Right lobe of liver (tissue), 6 donors: ENCODE measurements at regions not wholly inside any gene's neighbourhood (a gene's known extent, or its start where the extent isn't known, plus 50 kb on each side); places are given as distances from the start of the nearest gene placed in this dataset.

Experiments
- ATAC-seq, 4 donors: fragments of 200-7000 bp; cut with Tn5 transposase; one replicate each; pipeline ENCODE4 v1.9.1; 2020; ENCODE audit warnings: mild to moderate bottlenecking in 4 of 4, moderate library complexity in 4 of 4
- DNase-seq, 3 donors: peaks; one replicate each; pipeline ENCODE4 v3.0.0-alpha.2; 2020
- H3K27ac ChIP-seq, 3 donors: fragments of 200-600 bp; one replicate each; pipeline ENCODE4 v1.8.0; 2022
- H3K27me3 ChIP-seq, 2 donors: fragments of 200-600 bp; one replicate each; pipeline ENCODE4 v1.8.0; 2022
- H3K36me3 ChIP-seq, 4 donors: fragments of 200-600 bp; sonication (generic) in 1 of 4; one replicate each; pipeline versions ENCODE4 v1.5.1 to v1.8.0; 2017 to 2022; ENCODE audit warnings: control low read depth in 1 of 4
- H3K4me1 ChIP-seq, 4 donors: fragments of 200-600 bp; sonication (generic) in 1 of 4; one replicate each; pipeline versions ENCODE4 v1.5.1 to v1.8.0; 2017 to 2022; ENCODE audit warnings: control low read depth in 1 of 4
- H3K4me3 ChIP-seq, 3 donors: fragments of 200-600 bp; one replicate each; pipeline ENCODE4 v1.8.0; 2022
- H3K9me3 ChIP-seq, 4 donors: fragments of 200-600 bp; sonication (generic) in 1 of 4; one replicate each; pipeline versions ENCODE4 v1.5.1 to v1.8.0; 2017 to 2022; ENCODE audit warnings: control low read depth in 1 of 4
- POLR2A ChIP-seq: fragments of 450-650 bp; IDR thresholded peaks from one replicate; pipeline ENCODE4 v1.6.1; 2017; ENCODE audit warnings: antibody characterized with exemption, mild to moderate bottlenecking
- WGBS: methylation state at CpG from one replicate; pipeline ENCODE4 v1.1.6; 2018; ENCODE audit warnings: low coverage, low lambda C conversion rate; ENCODE audit not compliant: insufficient coverage; ENCODE audit errors: missing lambda C conversion rate; 5-methylcytosine and 5-hydroxymethylcytosine counted together
- intact Hi-C, 2 donors: fragments of 100-400 bp; cut with DNase I; formaldehyde crosslinking; loops; one replicate each; pipeline versions ENCODE4 v1.11.2 to v1.14.1; 2022
- TF ChIP-seq, protein P1 (sequence below), 4 donors: fragments of 200-600 bp in 3 of 4; fragments of 450-650 bp in 1 of 4; IDR thresholded peaks; one replicate each; pipeline versions ENCODE4 v1.5.1 to v1.8.0; 2016 to 2022; ENCODE audit warnings: antibody characterized with exemption in 4 of 4, mild to moderate bottlenecking in 2 of 4
- donor health status: DM: no; HTN: yes; CAD: no.
- donor health status: DM: no; HTN: no; CAD: no.
- donor health status: DM: no; HTN: no; CAD: no.
- donor health status: DM: no; HTN: yes; CAD: no.
- donor health status: DM: no; HTN: yes; CAD: no.

DNA sequence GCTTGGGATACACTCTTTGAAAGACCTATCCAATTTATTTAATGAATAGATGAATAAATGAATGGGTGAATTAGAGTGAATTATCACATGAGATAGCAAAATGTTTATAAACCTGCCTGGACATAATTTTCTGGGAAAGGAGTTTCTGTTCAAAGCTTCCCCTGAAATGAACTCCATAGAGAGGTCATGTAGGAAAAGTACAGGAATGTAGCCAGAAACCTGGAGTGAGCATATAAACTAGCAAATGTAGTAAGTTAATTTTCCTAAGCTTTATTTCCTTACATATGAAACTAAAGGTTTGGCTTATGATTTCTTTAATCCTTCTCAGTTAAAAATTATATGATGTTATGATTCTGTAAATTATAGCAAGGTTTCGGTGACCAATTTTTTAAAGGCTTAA, 380.3 kb upstream of the RSPO3 start:
- TF ChIP-seq, protein P1, sequence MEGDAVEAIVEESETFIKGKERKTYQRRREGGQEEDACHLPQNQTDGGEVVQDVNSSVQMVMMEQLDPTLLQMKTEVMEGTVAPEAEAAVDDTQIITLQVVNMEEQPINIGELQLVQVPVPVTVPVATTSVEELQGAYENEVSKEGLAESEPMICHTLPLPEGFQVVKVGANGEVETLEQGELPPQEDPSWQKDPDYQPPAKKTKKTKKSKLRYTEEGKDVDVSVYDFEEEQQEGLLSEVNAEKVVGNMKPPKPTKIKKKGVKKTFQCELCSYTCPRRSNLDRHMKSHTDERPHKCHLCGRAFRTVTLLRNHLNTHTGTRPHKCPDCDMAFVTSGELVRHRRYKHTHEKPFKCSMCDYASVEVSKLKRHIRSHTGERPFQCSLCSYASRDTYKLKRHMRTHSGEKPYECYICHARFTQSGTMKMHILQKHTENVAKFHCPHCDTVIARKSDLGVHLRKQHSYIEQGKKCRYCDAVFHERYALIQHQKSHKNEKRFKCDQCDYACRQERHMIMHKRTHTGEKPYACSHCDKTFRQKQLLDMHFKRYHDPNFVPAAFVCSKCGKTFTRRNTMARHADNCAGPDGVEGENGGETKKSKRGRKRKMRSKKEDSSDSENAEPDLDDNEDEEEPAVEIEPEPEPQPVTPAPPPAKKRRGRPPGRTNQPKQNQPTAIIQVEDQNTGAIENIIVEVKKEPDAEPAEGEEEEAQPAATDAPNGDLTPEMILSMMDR (IDR thresholded peaks at IDR 0.05): no peak
- no peak for TF ChIP-seq POLR2A
- WGBS: 100% methylated on average over 1 of the region's 1 CpG
- intact Hi-C loops: no loop called here
- DNase-seq (no peak), ATAC-seq (peak in 1 of 4 donors; percentile 18)
- H3K4me3 ChIP-seq: no peak overlapping the region
- H3K27ac ChIP-seq: no peak overlapping the region
- H3K27me3 ChIP-seq: no peaks in the 10 kb centered on the region
- no peaks in the 10 kb centered on the region for H3K9me3 ChIP-seq
- H3K4me1 ChIP-seq: peaks cover 0 to 12% (median 0%) of the 10 kb centered on the region in 4 donors
- H3K36me3 ChIP-seq: no peaks in the 10 kb centered on the region

DNA sequence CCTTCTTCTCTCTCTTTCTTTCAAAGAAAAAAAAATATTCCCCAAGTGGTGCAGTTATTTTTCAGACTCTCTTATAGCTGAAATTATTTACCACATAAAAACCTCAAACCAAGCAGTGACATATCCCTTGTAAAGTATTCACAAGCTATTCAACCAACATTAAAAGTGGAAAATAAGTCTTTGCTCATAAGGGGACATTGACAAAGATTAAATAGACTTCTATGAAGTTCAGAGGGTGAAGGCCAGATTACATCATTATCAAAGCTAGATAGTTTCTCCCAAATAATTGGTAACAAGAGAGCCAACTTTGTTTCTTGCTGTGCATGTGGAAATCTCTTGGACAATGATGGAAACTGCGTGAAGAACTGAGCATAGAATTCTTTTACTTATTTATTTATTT, 379.8 kb upstream of the RSPO3 start:
- Histone ChIP-seq H3K27ac (no peak overlapping the region), H3K27me3 (no peaks in the 10 kb centered on the region), H3K36me3 (no peaks in the 10 kb centered on the region), H3K4me3 (no peak overlapping the region), H3K9me3 (no peaks in the 10 kb centered on the region), H3K4me1 (peaks cover 0 to 12% (median 0%) of the 10 kb centered on the region in 4 donors)
- ATAC-seq (peak in 1 of 4 donors; percentile 27), DNase-seq (no peak)
- intact Hi-C loops: no loop called here
- WGBS: 15% methylated on average over 1 of the region's 1 CpG
- TF ChIP-seq POLR2A: no peak
- TF ChIP-seq, protein P1 (IDR thresholded peaks at IDR 0.05): no peak

DNA sequence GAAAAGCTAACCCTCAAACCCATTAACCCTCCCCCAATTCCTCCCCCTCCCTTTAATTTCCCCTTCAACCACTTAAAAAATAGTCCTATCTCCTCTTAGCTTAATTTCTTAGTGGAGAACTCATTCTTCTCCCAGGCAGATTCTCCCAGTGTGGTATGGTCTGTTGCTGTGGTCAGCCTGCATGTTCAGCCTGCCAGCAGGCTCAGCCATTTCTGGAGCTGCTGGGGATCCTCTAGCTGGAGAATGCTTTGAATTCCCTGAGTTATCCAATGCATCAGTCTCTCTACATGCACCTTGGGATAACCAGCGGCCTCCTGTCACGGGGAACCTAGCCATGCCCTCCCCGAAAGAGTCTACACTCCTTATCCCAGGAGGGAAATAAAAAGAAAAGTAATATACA, 375.4 kb upstream of the RSPO3 start:
- ATAC-seq (no peak), DNase-seq (no peak)
- H3K4me3 ChIP-seq: no peak overlapping the region
- H3K27ac ChIP-seq: no peak overlapping the region
- 69% methylated on average over 3 of the region's 3 CpGs for WGBS
- no peaks in the 10 kb centered on the region for H3K27me3 ChIP-seq
- H3K36me3 ChIP-seq: no peaks in the 10 kb centered on the region
- no peaks in the 10 kb centered on the region for H3K9me3 ChIP-seq
- peaks cover 0 to 12% (median 0%) of the 10 kb centered on the region in 4 donors for H3K4me1 ChIP-seq
- TF ChIP-seq, protein P1 (IDR thresholded peaks at IDR 0.05): no peak
- TF ChIP-seq POLR2A: no peak
- intact Hi-C loops: no loop called here

DNA sequence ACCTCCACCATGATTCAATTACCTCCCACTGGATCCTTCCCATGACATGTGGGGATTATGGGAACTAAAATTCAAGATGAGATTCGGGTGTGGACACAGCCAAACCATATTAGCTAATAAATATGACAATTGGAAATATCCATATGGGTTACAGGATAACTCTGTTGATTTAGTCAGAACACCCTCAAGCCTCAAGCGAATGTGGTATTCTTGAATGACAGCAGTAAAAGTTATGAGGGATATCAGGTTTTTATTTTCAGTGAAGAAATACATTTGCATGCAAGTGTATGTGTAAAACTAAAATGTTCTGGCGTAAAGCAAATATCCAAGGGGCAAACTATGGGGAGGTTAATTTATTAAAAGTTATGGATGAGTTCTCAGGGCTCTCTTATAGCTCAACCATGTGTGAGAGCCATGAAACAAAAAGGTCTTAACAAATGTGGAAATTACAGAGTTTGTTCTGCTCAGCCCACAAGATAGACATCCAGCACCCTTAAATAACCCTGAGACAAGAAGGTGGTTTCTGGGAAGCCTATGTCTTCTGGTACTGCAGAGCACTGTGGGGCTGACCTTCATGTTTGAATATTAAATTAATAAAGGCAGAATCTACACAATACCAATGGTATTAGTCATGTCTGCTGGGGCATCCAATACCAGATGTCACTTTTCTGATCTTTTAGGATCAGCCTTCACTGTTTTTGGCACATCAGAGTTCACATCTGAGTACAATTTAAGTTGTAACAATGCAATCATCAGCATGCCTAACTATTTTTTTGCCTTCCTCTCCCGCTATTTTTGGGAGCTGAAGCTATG, 370.5 kb upstream of the RSPO3 start:
- ATAC-seq: no peak
- Histone ChIP-seq H3K36me3 (no peaks in the 10 kb centered on the region), H3K9me3 (no peaks in the 10 kb centered on the region), H3K27me3 (no peaks in the 10 kb centered on the region), H3K4me1 (no peaks in the 10 kb centered on the region), H3K4me3 (no peak overlapping the region), H3K27ac (no peak overlapping the region)
- TF ChIP-seq POLR2A: no peak
- TF ChIP-seq, protein P1 (IDR thresholded peaks at IDR 0.05): no peak
- WGBS: 38% methylated on average over 4 of the region's 4 CpGs
- intact Hi-C loops: no loop called here
- no peak for DNase-seq
